ENCODE measurements at regions not wholly inside any gene's neighbourhood (a gene's known extent, or its start where the extent isn't known, plus 50 kb on each side); places are given as distances from the start of the nearest gene placed in this dataset.

GRCh38 chr4:33071535-33071934, 2351.4 kb downstream of the PCDH7 start:
- TF ChIP-seq CTCF (IDR thresholded peaks at IDR 0.05) = no peak
- TF ChIP-seq, protein P1, sequence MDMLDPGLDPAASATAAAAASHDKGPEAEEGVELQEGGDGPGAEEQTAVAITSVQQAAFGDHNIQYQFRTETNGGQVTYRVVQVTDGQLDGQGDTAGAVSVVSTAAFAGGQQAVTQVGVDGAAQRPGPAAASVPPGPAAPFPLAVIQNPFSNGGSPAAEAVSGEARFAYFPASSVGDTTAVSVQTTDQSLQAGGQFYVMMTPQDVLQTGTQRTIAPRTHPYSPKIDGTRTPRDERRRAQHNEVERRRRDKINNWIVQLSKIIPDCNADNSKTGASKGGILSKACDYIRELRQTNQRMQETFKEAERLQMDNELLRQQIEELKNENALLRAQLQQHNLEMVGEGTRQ (IDR thresholded peaks at IDR 0.05) = no peak
- TF ChIP-seq EP300 (IDR thresholded peaks at IDR 0.05) = no peak
- TF ChIP-seq MAX (IDR thresholded peaks at IDR 0.05) = no peak
- TF ChIP-seq POLR2AphosphoS2 (conservative IDR thresholded peaks at IDR 0.05; ENCODE audit: low read length) = no peak
- TF ChIP-seq NR3C1 (IDR thresholded peaks at IDR 0.05) = no peak
- TF ChIP-seq GATA3 (IDR thresholded peaks at IDR 0.05; ENCODE audit: borderline replicate concordance) = no peak
- TF ChIP-seq POLR2A (IDR thresholded peaks at IDR 0.05; ENCODE audit: low read length) = no peak
- TF ChIP-seq MAFK (IDR thresholded peaks at IDR 0.05; ENCODE audit: partially characterized antibody) = no peak
- TF ChIP-seq, protein P2, sequence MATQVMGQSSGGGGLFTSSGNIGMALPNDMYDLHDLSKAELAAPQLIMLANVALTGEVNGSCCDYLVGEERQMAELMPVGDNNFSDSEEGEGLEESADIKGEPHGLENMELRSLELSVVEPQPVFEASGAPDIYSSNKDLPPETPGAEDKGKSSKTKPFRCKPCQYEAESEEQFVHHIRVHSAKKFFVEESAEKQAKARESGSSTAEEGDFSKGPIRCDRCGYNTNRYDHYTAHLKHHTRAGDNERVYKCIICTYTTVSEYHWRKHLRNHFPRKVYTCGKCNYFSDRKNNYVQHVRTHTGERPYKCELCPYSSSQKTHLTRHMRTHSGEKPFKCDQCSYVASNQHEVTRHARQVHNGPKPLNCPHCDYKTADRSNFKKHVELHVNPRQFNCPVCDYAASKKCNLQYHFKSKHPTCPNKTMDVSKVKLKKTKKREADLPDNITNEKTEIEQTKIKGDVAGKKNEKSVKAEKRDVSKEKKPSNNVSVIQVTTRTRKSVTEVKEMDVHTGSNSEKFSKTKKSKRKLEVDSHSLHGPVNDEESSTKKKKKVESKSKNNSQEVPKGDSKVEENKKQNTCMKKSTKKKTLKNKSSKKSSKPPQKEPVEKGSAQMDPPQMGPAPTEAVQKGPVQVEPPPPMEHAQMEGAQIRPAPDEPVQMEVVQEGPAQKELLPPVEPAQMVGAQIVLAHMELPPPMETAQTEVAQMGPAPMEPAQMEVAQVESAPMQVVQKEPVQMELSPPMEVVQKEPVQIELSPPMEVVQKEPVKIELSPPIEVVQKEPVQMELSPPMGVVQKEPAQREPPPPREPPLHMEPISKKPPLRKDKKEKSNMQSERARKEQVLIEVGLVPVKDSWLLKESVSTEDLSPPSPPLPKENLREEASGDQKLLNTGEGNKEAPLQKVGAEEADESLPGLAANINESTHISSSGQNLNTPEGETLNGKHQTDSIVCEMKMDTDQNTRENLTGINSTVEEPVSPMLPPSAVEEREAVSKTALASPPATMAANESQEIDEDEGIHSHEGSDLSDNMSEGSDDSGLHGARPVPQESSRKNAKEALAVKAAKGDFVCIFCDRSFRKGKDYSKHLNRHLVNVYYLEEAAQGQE (IDR thresholded peaks at IDR 0.05) = no peak
- no peak for TF ChIP-seq CEBPB (IDR thresholded peaks at IDR 0.05)
- TF ChIP-seq SMC3 (IDR thresholded peaks at IDR 0.05) = no peak
- TF ChIP-seq ZFP36 (IDR thresholded peaks at IDR 0.05; ENCODE audit: borderline replicate concordance, partially characterized antibody) = no peak
- no peak for TF ChIP-seq RNF2 (IDR thresholded peaks at IDR 0.05; ENCODE audit: borderline replicate concordance, low read depth)
